ENCODE measurements at regions not wholly inside any gene's neighbourhood (a gene's known extent, or its start where the extent isn't known, plus 50 kb on each side); places are given as distances from the start of the nearest gene placed in this dataset.

- TF ChIP-seq TAF1 (IDR thresholded peaks at IDR 0.05; ENCODE audit: low read depth, low read length) (no peak), POU2F2 (IDR thresholded peaks at IDR 0.05; ENCODE audit: low read depth, low read length) (no peak), PAX5 (IDR thresholded peaks at IDR 0.05; ENCODE audit: insufficient read depth, low read length, severe bottlenecking) (no peak), POLR2A (IDR thresholded peaks at IDR 0.05; ENCODE audit: low read depth, low read length) (no peak), POLR2AphosphoS5 (IDR thresholded peaks at IDR 0.05; ENCODE audit: low read depth, low read length) (no peak), SPI1 (IDR thresholded peaks at IDR 0.05; ENCODE audit: low read depth, low read length) (no peak)
- no peak for FAIRE-seq
These were observed 1231.0 kb downstream of the VRK1 start for GRCh38 chr14:98028162-98028561.

GRCh38 chr14:98035396-98035795 lies 1236.6 kb downstream of the BCL11B start:
- DNase-seq (ENCODE audit: insufficient read length, low spot score), result no peak
- TF ChIP-seq POLR2A (IDR thresholded peaks at IDR 0.05; ENCODE audit: low read depth, low read length) (no peak), SPI1 (IDR thresholded peaks at IDR 0.05; ENCODE audit: low read depth, low read length) (no peak), PAX5 (IDR thresholded peaks at IDR 0.05; ENCODE audit: insufficient read depth, low read length, severe bottlenecking) (no peak), POLR2AphosphoS5 (IDR thresholded peaks at IDR 0.05; ENCODE audit: low read depth, low read length) (no peak), POU2F2 (IDR thresholded peaks at IDR 0.05; ENCODE audit: low read depth, low read length) (no peak), TAF1 (IDR thresholded peaks at IDR 0.05; ENCODE audit: low read depth, low read length) (no peak)
- FAIRE-seq, result no peak

More at GRCh38 chr14:98028162-98028561, 1231.0 kb downstream of the VRK1 start:
- no peak for DNase-seq (ENCODE audit: insufficient read length, low spot score)

DNA sequence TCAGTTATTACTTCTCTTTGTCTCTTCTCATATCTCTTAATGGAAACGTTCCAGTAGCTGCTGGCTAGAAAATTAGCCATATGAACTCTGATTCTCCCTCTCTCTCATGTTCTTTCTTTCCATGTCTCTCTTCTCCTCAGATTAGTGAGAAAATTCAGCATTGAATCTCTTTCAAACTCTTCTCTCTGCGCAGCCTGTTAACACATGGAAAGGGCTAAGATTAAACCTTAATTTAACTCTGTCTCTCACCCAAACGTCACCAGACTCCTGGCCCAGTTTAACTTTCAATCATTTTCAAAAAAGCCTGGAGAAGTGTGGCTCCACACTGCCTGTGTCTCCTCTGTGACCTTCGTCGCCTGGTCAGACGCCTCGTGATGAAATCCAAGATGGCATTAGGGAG lies 1234.2 kb downstream of the BCL11B start:
- no peak for DNase-seq (ENCODE audit: insufficient read length, low spot score)
- no peak for FAIRE-seq
- no peak for TF ChIP-seq POLR2A (IDR thresholded peaks at IDR 0.05; ENCODE audit: low read depth, low read length)
- TF ChIP-seq POU2F2 (IDR thresholded peaks at IDR 0.05; ENCODE audit: low read depth, low read length), result no peak
- TF ChIP-seq TAF1 (IDR thresholded peaks at IDR 0.05; ENCODE audit: low read depth, low read length), result no peak

DNA sequence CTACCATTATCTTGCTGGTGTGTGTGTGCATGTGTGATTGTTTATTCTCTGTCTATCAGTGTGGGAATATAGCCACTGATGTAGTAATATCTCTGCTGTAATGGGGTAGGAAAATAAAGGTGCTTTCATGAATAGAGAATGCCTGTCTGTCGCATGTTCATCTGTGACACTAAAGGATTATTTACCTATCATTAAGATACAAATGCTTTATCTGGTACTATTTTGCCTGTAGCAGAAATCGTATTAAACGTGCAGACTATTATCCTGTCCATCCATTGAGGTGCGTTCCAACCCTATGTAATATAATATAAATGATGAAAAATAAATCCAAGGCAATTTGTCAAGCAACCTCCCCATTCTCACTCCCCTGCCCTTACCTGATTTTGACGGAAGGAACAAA lies 1215.1 kb downstream of the BCL11B start:
- no peak for TF ChIP-seq TAF1 (IDR thresholded peaks at IDR 0.05; ENCODE audit: low read depth, low read length)
- TF ChIP-seq POU2F2 (IDR thresholded peaks at IDR 0.05; ENCODE audit: low read depth, low read length), result no peak
- TF ChIP-seq PAX5 (IDR thresholded peaks at IDR 0.05; ENCODE audit: insufficient read depth, low read length, severe bottlenecking), result no peak
- no peak for TF ChIP-seq SPI1 (IDR thresholded peaks at IDR 0.05; ENCODE audit: low read depth, low read length)
- TF ChIP-seq POLR2AphosphoS5 (IDR thresholded peaks at IDR 0.05; ENCODE audit: low read depth, low read length), result no peak
- no peak for TF ChIP-seq POLR2A (IDR thresholded peaks at IDR 0.05; ENCODE audit: low read depth, low read length)
- no peak for FAIRE-seq
- DNase-seq (ENCODE audit: insufficient read length, low spot score), result no peak

DNA sequence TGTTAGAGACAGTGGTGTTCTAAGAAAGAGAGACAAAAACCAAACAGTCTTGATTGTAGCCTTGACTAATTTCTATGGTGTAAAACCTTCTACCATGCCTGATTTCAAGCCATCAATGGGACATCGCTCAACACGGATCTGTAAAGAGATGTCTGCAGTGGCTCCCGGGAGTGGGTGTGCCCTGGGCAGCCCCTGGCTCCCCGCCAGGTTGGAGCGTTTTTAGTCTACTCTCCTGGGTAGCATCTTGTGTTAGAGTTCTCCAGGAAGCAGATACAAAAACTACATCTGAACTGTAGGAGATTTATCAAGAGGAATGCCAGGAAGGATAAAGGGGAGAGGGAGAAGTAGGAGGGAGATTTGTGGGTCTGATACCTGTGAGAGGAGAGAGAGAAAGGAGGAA lies 1212.9 kb downstream of the BCL11B start:
- TF ChIP-seq POLR2A (IDR thresholded peaks at IDR 0.05; ENCODE audit: low read depth, low read length) (no peak), TAF1 (IDR thresholded peaks at IDR 0.05; ENCODE audit: low read depth, low read length) (no peak)
- FAIRE-seq, result no peak
- DNase-seq (ENCODE audit: insufficient read length, low spot score), result no peak

DNA sequence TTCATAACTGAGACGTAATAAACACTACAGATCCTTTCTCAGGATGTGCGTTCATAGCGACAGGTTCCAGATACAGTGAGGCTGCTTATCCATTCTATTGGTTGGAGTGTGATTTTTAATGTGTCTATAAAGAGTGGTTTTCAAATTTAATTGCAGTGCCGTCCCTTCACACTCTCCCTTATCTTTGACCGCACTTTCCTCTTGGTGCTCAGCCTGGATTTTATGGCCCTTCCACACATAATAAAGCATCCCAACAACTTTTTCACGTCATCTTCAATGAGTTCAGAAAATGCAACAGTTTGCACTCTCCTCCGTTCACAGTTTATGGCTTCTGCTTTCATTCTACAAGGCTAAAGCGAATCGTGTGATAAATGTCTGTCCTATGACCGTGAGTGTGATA lies 1209.9 kb downstream of the BCL11B start:
- TF ChIP-seq PAX5 (IDR thresholded peaks at IDR 0.05; ENCODE audit: insufficient read depth, low read length, severe bottlenecking), result no peak
- TF ChIP-seq POLR2A (IDR thresholded peaks at IDR 0.05; ENCODE audit: low read depth, low read length), result no peak
- no peak for TF ChIP-seq SPI1 (IDR thresholded peaks at IDR 0.05; ENCODE audit: low read depth, low read length)
- TF ChIP-seq POLR2AphosphoS5 (IDR thresholded peaks at IDR 0.05; ENCODE audit: low read depth, low read length), result no peak
- TF ChIP-seq POU2F2 (IDR thresholded peaks at IDR 0.05; ENCODE audit: low read depth, low read length), result no peak
- no peak for TF ChIP-seq TAF1 (IDR thresholded peaks at IDR 0.05; ENCODE audit: low read depth, low read length)
- no peak for DNase-seq (ENCODE audit: insufficient read length, low spot score)
- no peak for FAIRE-seq

DNA sequence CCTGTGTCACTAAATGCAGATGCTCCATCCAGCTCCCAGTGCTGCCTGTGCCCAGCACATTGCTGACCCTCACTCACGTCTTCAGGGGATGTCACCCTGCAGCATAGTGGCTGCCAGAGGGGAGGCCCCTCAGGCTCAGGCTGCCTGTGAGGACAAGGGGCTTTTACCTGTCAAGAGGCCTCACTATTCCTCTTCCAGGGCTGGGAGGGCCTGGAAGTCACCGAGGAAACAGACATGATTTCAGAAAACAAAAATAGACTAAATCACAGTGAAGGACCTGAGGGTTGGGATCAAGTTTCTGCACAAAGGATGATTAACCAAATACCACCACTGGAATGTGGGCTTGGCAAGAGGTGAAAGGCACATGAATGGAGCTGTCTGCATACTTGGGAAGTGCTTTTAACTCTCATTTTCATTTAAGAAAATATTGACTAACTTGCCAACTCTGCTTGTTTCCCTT lies 1202.3 kb downstream of the BCL11B start:
- TF ChIP-seq PAX5 (IDR thresholded peaks at IDR 0.05; ENCODE audit: insufficient read depth, low read length, severe bottlenecking), result no peak
- TF ChIP-seq SPI1 (IDR thresholded peaks at IDR 0.05; ENCODE audit: low read depth, low read length), result no peak
- no peak for TF ChIP-seq TAF1 (IDR thresholded peaks at IDR 0.05; ENCODE audit: low read depth, low read length)
- no peak for TF ChIP-seq POLR2AphosphoS5 (IDR thresholded peaks at IDR 0.05; ENCODE audit: low read depth, low read length)
- TF ChIP-seq POLR2A (IDR thresholded peaks at IDR 0.05; ENCODE audit: low read depth, low read length), result no peak
- TF ChIP-seq POU2F2 (IDR thresholded peaks at IDR 0.05; ENCODE audit: low read depth, low read length), result no peak
- FAIRE-seq, result no peak
- DNase-seq (ENCODE audit: insufficient read length, low spot score), result no peak

DNA sequence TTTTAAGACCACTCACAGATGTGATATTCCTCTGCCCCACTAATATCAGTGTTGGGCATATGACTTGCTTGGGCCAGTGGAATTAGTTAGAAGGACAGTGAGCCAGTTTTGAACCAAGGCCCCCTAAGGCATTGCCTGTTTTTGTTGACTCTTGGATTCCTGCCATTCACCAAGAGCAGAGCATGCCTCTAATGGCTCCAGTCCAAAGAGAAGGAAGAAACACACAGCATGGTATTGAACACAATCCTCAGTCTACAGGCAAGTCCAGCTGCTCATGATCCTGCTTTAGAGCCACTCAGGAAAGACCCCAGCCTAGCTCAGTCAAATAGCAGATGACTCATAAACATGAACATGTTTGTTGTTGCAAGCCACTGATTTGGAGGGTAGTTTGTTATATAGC lies 1201.5 kb downstream of the BCL11B start:
- TF ChIP-seq PAX5 (IDR thresholded peaks at IDR 0.05; ENCODE audit: insufficient read depth, low read length, severe bottlenecking), result no peak
- no peak for TF ChIP-seq POLR2A (IDR thresholded peaks at IDR 0.05; ENCODE audit: low read depth, low read length)
- FAIRE-seq (no peak), DNase-seq (ENCODE audit: insufficient read length, low spot score) (no peak)

DNA sequence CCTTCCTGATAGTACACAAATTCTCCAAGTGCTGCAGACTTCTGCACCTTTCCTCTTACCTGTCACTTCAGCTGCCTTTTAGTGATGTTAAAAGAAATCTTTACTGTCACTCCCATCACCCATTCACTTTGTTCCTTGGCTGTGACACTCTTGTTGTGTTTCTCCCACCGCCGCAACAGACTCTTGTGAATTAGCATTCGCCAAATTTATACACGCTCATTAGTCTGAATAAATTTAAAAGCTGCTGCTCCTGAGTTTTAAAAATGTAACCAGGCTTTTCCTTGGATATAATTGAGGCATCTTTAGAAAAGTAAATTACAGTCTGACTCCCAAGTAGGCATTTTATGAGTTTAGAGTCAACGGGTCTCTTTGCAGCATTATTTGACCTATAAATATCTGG lies 1197.9 kb downstream of the BCL11B start:
- TF ChIP-seq POU2F2 (IDR thresholded peaks at IDR 0.05; ENCODE audit: low read depth, low read length) (no peak), TAF1 (IDR thresholded peaks at IDR 0.05; ENCODE audit: low read depth, low read length) (no peak), SPI1 (IDR thresholded peaks at IDR 0.05; ENCODE audit: low read depth, low read length) (no peak), PAX5 (IDR thresholded peaks at IDR 0.05; ENCODE audit: insufficient read depth, low read length, severe bottlenecking) (no peak), POLR2AphosphoS5 (IDR thresholded peaks at IDR 0.05; ENCODE audit: low read depth, low read length) (no peak), POLR2A (IDR thresholded peaks at IDR 0.05; ENCODE audit: low read depth, low read length) (no peak)
- DNase-seq (ENCODE audit: insufficient read length, low spot score), result no peak
- FAIRE-seq, result no peak

DNA sequence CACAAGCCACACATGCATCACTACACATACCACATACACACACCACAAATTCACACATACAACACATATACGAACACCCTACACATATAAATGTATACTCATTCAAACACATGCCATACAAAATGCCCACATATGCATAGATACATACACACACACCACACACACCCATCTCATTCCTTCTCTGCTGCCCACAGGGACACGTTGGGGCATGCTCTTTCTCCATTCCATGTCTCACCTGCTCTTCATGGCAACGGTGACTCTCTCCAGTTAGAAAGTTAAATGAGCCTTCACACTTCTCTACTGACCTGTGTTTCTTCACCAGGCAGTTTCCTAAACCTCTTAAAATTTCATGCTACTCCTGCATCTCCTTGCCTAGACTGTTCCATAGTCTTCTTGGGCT lies 1194.8 kb downstream of the BCL11B start:
- TF ChIP-seq POLR2AphosphoS5 (IDR thresholded peaks at IDR 0.05; ENCODE audit: low read depth, low read length) (no peak), PAX5 (IDR thresholded peaks at IDR 0.05; ENCODE audit: insufficient read depth, low read length, severe bottlenecking) (no peak), POU2F2 (IDR thresholded peaks at IDR 0.05; ENCODE audit: low read depth, low read length) (no peak), SPI1 (IDR thresholded peaks at IDR 0.05; ENCODE audit: low read depth, low read length) (no peak), TAF1 (IDR thresholded peaks at IDR 0.05; ENCODE audit: low read depth, low read length) (no peak), POLR2A (IDR thresholded peaks at IDR 0.05; ENCODE audit: low read depth, low read length) (no peak)
- no peak for FAIRE-seq
- no peak for DNase-seq (ENCODE audit: insufficient read length, low spot score)

All from GM12891 (cell line).